ENCODE measurements at regions not wholly inside any gene's neighbourhood (a gene's known extent, or its start where the extent isn't known, plus 50 kb on each side); places are given as distances from the start of the nearest gene placed in this dataset.

DNA sequence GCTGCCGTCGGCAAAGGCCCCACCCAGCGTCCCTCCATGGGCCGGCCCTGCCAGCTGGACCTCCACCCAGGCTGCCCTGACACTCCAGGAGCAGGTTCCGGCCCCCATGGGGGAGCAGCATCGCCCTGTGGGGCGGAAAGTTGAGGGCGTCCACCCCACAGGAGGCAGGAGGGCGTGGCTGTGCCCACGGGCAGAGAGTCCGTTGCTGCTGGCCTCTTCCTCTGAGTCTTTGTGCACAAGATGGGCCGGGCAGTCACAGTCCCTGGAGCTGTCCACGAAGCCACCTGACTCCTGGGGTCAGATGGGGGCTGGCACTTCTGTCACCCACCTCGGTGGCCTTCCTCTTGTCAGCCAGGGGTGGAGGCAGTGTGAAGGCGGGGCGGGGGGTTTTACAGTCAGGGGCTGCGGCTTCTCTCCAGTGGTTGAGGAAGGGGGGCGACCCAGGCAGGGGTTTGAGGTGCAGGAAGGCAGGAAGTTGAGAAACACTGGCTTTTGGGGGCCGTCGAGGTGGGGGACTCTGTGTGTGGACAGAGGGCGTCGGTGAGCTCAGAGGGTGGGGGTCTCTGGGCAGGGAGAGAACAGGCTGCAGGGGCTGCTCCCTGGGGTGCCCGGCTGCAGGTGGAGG lies 67.2 kb upstream of the TTC34 start:
- no peaks in the 10 kb centered on the region for H3K4me1 Mint-ChIP-seq (ENCODE audit: low read depth)

GRCh38 chr1:2871246-2871815 lies 69.8 kb upstream of the TTC34 start:
- H3K4me1 Mint-ChIP-seq (ENCODE audit: low read depth), result no peaks in the 10 kb centered on the region
- POLR2A ChIA-PET, result no interaction called here
- H3K27ac Mint-ChIP-seq, result no peak overlapping the region
- no peaks in the 10 kb centered on the region for H3K36me3 Mint-ChIP-seq (ENCODE audit: low read depth)
- H3K9me3 Mint-ChIP-seq (ENCODE audit: insufficient read depth), result peaks cover 19% of the 10 kb centered on the region
- no peak for ATAC-seq
- no peak for DNase-seq
- no peak overlapping the region for H3K4me3 Mint-ChIP-seq
- H3K27me3 Mint-ChIP-seq (ENCODE audit: low read depth), result no peaks in the 10 kb centered on the region
- CTCF ChIA-PET, result no interaction called here

More for the DNA sequence above, 67.2 kb upstream of the TTC34 start:
- Mint-ChIP-seq H3K4me3 (no peak overlapping the region), H3K36me3 (ENCODE audit: low read depth) (no peaks in the 10 kb centered on the region), H3K9me3 (ENCODE audit: insufficient read depth) (peaks cover 19% of the 10 kb centered on the region), H3K27ac (no peak overlapping the region), H3K27me3 (ENCODE audit: low read depth) (no peaks in the 10 kb centered on the region)
- ATAC-seq (no peak), DNase-seq (no peak)
- ChIA-PET POLR2A (no interaction called here), CTCF (no interaction called here)

GRCh38 chr1:2874207-2874606 lies 72.7 kb upstream of the TTC34 start:
- ChIA-PET POLR2A (no interaction called here), CTCF (no interaction called here)
- no peak for ATAC-seq
- H3K36me3 Mint-ChIP-seq (ENCODE audit: low read depth), result no peaks in the 10 kb centered on the region
- no peak for DNase-seq
- H3K27me3 Mint-ChIP-seq (ENCODE audit: low read depth), result no peaks in the 10 kb centered on the region
- H3K9me3 Mint-ChIP-seq (ENCODE audit: insufficient read depth), result peaks cover 19% of the 10 kb centered on the region
- no peak overlapping the region for H3K4me3 Mint-ChIP-seq
- no peaks in the 10 kb centered on the region for H3K4me1 Mint-ChIP-seq (ENCODE audit: low read depth)
- no peak overlapping the region for H3K27ac Mint-ChIP-seq

GRCh38 chr1:2874607-2875480 lies 73.4 kb upstream of the TTC34 start:
- CTCF ChIA-PET, result no interaction called here
- peaks cover 19% of the 10 kb centered on the region for H3K9me3 Mint-ChIP-seq (ENCODE audit: insufficient read depth)

DNA sequence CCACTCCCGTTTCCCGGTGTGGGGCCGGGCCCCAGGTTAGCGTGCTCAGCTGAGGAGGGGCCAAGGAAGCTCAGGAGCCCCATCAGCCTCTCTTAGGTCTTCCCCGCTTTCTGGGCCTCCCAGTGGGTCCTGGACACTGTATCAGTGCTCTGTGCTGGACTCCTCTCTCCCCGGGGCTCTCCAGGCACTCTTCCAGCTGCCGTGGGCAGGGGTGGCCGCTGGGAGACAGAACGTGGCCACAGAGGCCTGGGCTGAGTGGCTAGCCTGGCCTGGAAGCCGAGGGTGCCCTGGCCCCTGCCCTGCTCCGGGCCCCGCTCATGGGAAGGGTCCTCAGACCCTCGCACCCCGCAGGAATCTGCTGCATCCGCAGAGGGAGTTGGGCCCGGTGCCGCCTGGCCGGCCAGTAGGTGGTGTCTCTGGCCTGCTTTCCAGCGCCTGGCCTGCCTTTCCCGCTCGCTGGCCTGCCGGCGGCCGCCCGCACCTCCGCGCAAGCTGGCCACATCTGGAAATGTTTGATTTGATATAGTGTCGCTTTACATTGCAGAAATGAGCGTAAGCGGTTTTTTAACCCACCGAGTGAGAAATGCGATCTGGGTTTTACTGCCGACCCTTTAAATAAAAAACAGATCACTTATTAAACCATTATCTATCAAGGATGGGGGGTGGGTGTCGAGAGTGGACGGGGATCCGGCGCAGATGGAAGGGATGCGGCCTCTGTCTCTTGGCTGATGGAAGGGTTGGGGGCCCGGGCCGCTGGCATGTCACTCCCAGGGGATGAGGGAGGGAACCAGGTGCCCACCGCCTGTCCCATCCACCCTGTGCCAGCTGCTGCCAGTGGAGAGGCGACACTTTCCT lies 74.4 kb upstream of the TTC34 start:
- ATAC-seq, result no peak
- H3K27ac Mint-ChIP-seq, result no peak overlapping the region
- no peaks in the 10 kb centered on the region for H3K27me3 Mint-ChIP-seq (ENCODE audit: low read depth)
- CTCF ChIA-PET, result no interaction called here
- H3K4me3 Mint-ChIP-seq, result no peak overlapping the region
- no peaks in the 10 kb centered on the region for H3K36me3 Mint-ChIP-seq (ENCODE audit: low read depth)
- POLR2A ChIA-PET, result no interaction called here
- peaks cover 16% of the 10 kb centered on the region for H3K9me3 Mint-ChIP-seq (ENCODE audit: insufficient read depth)
- no peak for DNase-seq
- no peaks in the 10 kb centered on the region for H3K4me1 Mint-ChIP-seq (ENCODE audit: low read depth)

More at GRCh38 chr1:2874607-2875480, 73.4 kb upstream of the TTC34 start:
- no peak for DNase-seq
- no peaks in the 10 kb centered on the region for H3K36me3 Mint-ChIP-seq (ENCODE audit: low read depth)
- H3K4me3 Mint-ChIP-seq, result no peak overlapping the region
- no peak for ATAC-seq
- H3K27ac Mint-ChIP-seq, result no peak overlapping the region
- POLR2A ChIA-PET, result no interaction called here
- no peaks in the 10 kb centered on the region for H3K27me3 Mint-ChIP-seq (ENCODE audit: low read depth)
- no peaks in the 10 kb centered on the region for H3K4me1 Mint-ChIP-seq (ENCODE audit: low read depth)

- ATAC-seq (no peak), DNase-seq (no peak)
- ChIA-PET CTCF (no interaction called here), POLR2A (no interaction called here)
- H3K27ac Mint-ChIP-seq, result no peak overlapping the region
- H3K36me3 Mint-ChIP-seq (ENCODE audit: low read depth), result no peaks in the 10 kb centered on the region
- H3K4me3 Mint-ChIP-seq, result no peak overlapping the region
- peaks cover 9% of the 10 kb centered on the region for H3K9me3 Mint-ChIP-seq (ENCODE audit: insufficient read depth)
- H3K4me1 Mint-ChIP-seq (ENCODE audit: low read depth), result no peaks in the 10 kb centered on the region
- no peaks in the 10 kb centered on the region for H3K27me3 Mint-ChIP-seq (ENCODE audit: low read depth)
These were observed 75.4 kb upstream of the TTC34 start for GRCh38 chr1:2876846-2877245.

DNA sequence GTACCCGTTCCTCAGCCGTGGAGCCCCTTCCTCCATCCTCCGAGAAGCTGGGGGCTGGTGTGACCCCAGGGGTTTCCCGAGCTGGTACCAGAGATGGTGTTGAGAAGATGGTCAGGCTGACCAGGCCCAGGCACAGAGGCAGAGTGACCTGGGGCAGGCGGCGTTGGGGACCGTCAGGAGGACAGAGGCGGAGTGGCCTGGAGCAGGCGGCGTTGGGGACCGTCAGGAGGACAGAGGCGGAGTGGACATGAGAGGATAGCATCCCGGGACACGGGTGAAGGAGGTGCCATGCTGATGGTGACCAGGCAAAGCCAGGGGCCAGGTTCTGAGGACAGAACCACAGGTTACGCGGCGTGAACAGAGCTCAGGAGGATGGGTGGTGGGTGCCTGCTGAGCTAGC lies 75.9 kb upstream of the TTC34 start:
- ATAC-seq, result no peak
- H3K4me3 Mint-ChIP-seq, result no peak overlapping the region
- DNase-seq, result no peak
- ChIA-PET POLR2A (no interaction called here), CTCF (no interaction called here)
- peaks cover 5% of the 10 kb centered on the region for H3K9me3 Mint-ChIP-seq (ENCODE audit: insufficient read depth)
- H3K27ac Mint-ChIP-seq, result no peak overlapping the region
- H3K27me3 Mint-ChIP-seq (ENCODE audit: low read depth), result no peaks in the 10 kb centered on the region
- no peaks in the 10 kb centered on the region for H3K36me3 Mint-ChIP-seq (ENCODE audit: low read depth)
- no peaks in the 10 kb centered on the region for H3K4me1 Mint-ChIP-seq (ENCODE audit: low read depth)

GRCh38 chr1:2878591-2878990 lies 77.1 kb upstream of the TTC34 start:
- ATAC-seq (no peak), DNase-seq (no peak)
- no peaks in the 10 kb centered on the region for H3K27me3 Mint-ChIP-seq (ENCODE audit: low read depth)
- H3K4me1 Mint-ChIP-seq (ENCODE audit: low read depth), result no peaks in the 10 kb centered on the region
- ChIA-PET POLR2A (no interaction called here), CTCF (no interaction called here)
- no peak overlapping the region for H3K4me3 Mint-ChIP-seq
- H3K36me3 Mint-ChIP-seq (ENCODE audit: low read depth), result no peaks in the 10 kb centered on the region
- no peak overlapping the region for H3K27ac Mint-ChIP-seq
- H3K9me3 Mint-ChIP-seq (ENCODE audit: insufficient read depth), result no peaks in the 10 kb centered on the region

DNA sequence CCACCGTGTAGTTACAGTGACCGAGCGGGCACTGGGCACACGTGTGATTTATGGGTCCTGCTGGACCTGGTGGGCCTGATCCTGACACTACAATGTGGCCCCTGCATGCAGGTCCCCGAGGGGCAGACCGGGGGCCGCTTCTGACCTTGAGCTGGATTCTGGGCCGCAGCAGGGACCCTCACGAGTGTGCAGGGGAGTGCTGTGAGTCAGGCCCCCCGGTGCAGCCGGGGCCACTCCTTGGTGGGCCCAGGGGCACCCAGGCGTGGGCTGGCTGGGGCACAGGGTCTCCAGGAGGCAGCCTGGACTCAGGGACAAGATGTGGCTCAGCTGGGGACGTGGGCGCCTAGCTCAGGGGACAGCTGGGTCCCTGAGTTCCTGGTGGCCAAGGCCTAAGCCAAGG lies 77.5 kb upstream of the TTC34 start:
- DNase-seq (no peak), ATAC-seq (no peak)
- no peaks in the 10 kb centered on the region for H3K27me3 Mint-ChIP-seq (ENCODE audit: low read depth)
- H3K27ac Mint-ChIP-seq, result no peak overlapping the region
- POLR2A ChIA-PET, result no interaction called here
- H3K4me3 Mint-ChIP-seq, result no peak overlapping the region
- H3K4me1 Mint-ChIP-seq (ENCODE audit: low read depth), result no peaks in the 10 kb centered on the region
- no peaks in the 10 kb centered on the region for H3K9me3 Mint-ChIP-seq (ENCODE audit: insufficient read depth)
- no peaks in the 10 kb centered on the region for H3K36me3 Mint-ChIP-seq (ENCODE audit: low read depth)
- CTCF ChIA-PET, result no interaction called here

GRCh38 chr1:2879591-2879990 lies 78.1 kb upstream of the TTC34 start:
- no peak for DNase-seq
- Mint-ChIP-seq H3K4me1 (ENCODE audit: low read depth) (no peaks in the 10 kb centered on the region), H3K4me3 (no peak overlapping the region), H3K9me3 (ENCODE audit: insufficient read depth) (no peaks in the 10 kb centered on the region), H3K27ac (no peak overlapping the region), H3K36me3 (ENCODE audit: low read depth) (no peaks in the 10 kb centered on the region), H3K27me3 (ENCODE audit: low read depth) (no peaks in the 10 kb centered on the region)
- ATAC-seq, result no peak
- POLR2A ChIA-PET, result no interaction called here
- CTCF ChIA-PET, result no interaction called here

DNA sequence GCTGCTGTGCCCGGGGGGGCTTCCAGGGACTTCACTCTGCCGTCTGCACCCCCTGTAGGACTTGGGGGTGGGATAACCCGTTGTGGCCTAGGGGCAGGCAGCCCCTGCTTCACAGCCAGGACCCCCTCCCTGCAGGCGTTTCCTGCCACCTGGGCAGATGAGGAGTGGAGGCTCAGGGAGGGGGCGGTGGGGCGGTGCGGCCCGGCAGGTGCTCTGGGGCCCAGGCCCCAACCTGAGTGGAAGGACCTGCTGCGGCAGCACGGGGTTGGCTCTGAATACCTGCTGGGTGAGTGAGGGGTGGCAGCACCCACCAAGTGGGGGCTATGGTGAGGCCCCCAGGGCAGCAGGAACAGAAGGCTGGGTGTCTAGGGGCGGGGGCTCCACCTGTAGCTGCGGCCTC lies 78.6 kb upstream of the TTC34 start:
- POLR2A ChIA-PET, result no interaction called here
- Mint-ChIP-seq H3K27ac (no peak overlapping the region), H3K4me1 (ENCODE audit: low read depth) (no peaks in the 10 kb centered on the region), H3K27me3 (ENCODE audit: low read depth) (no peaks in the 10 kb centered on the region), H3K9me3 (ENCODE audit: insufficient read depth) (no peaks in the 10 kb centered on the region), H3K36me3 (ENCODE audit: low read depth) (no peaks in the 10 kb centered on the region), H3K4me3 (no peak overlapping the region)
- ATAC-seq (no peak), DNase-seq (no peak)
- CTCF ChIA-PET, result no interaction called here

DNA sequence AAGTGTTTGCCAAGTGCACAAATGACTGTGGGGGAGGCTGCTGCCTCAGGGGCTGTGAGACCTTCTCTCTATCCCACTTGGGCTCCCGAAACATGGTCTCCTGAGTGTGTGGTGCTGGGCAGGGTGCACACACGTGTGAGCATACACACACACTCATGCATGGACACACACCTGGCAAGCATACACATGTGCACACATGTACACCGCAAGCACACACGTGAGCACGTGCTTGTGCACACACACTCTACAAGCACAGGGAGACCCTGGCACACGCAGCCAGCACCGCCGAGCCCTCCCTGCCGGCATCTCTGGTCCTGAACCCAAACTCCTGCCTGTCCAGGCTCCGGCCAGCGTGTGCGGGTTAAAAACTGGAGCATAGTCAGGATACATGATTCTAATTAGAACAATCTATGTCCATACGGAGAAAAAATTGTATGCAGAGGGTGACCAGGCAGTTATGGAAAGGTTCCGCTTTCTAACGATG lies 79.4 kb upstream of the TTC34 start:
- no peaks in the 10 kb centered on the region for H3K9me3 Mint-ChIP-seq (ENCODE audit: insufficient read depth)
- no peaks in the 10 kb centered on the region for H3K36me3 Mint-ChIP-seq (ENCODE audit: low read depth)
- POLR2A ChIA-PET, result no interaction called here
- no peaks in the 10 kb centered on the region for H3K27me3 Mint-ChIP-seq (ENCODE audit: low read depth)
- no peak overlapping the region for H3K27ac Mint-ChIP-seq
- CTCF ChIA-PET, result no interaction called here
- H3K4me1 Mint-ChIP-seq (ENCODE audit: low read depth), result no peaks in the 10 kb centered on the region
- H3K4me3 Mint-ChIP-seq, result no peak overlapping the region
- DNase-seq (no peak), ATAC-seq (no peak)

All from activated CD8-positive, alpha-beta T cell treated with anti-CD3 and anti-CD28 coated beads, Interleukin-2, amount 10 ng/mL, durations not matched to agents 7 days and 5 days (primary cell).